DOHH2 (cell line): ENCODE measurements at regions not wholly inside any gene's neighbourhood (a gene's known extent, or its start where the extent isn't known, plus 50 kb on each side); places are given as distances from the start of the nearest gene placed in this dataset.

ENCODE experiments used
- H3F3A ChIP-seq: fragments of 200-600 bp; sonication (generic), shearing (Covaris generic); 2 replicates; pipeline ENCODE4 v1.6.0; 2016; ENCODE audit warnings: antibody characterized with exemption, mild to moderate bottlenecking; ENCODE audit not compliant: control insufficient read depth, insufficient read depth
- H3K27ac ChIP-seq: fragments of 200-600 bp; sonication (generic); 2 replicates; pipeline ENCODE4 v1.5.1; 2014; ENCODE audit warnings: low read depth, mild to moderate bottlenecking, low read length, moderate library complexity
- H3K27me3 ChIP-seq: fragments of 200-600 bp; sonication (generic); 2 replicates; pipeline ENCODE4 v1.6.1; 2014; ENCODE audit warnings: mild to moderate bottlenecking, low read length, mixed read lengths; ENCODE audit not compliant: control insufficient read depth
- H3K36me3 ChIP-seq: fragments of 200-600 bp; sonication (generic); 2 replicates; pipeline ENCODE4 v1.6.1; 2014; ENCODE audit warnings: mild to moderate bottlenecking, low read length, moderate library complexity, mixed read lengths; ENCODE audit not compliant: control insufficient read depth
- H3K4me1 ChIP-seq: fragments of 200-600 bp; sonication (generic); 2 replicates; pipeline ENCODE4 v1.6.1; 2014; ENCODE audit warnings: mild to moderate bottlenecking, low read length, mixed read lengths; ENCODE audit not compliant: control insufficient read depth
- H3K4me2 ChIP-seq: fragments of 200-600 bp; sonication (generic); 2 replicates; pipeline ENCODE4 v1.6.0; 2014; ENCODE audit warnings: mild to moderate bottlenecking, low read length, moderate library complexity
- H3K4me3 ChIP-seq: fragments of 200-600 bp; sonication (generic); 2 replicates; pipeline ENCODE4 v1.5.1; 2014; ENCODE audit warnings: mild to moderate bottlenecking, low read length, mixed read lengths
- H3K79me2 ChIP-seq: fragments of 200-600 bp; sonication (generic); 2 replicates; pipeline ENCODE4 v1.6.1; 2014; ENCODE audit warnings: mild to moderate bottlenecking, low read length, mixed read lengths; ENCODE audit not compliant: control insufficient read depth
- H3K9me2 ChIP-seq: fragments of 200-600 bp; sonication (generic); replicated peaks from 2 replicates; pipeline ENCODE4 v1.6.1; 2014; ENCODE audit warnings: mild to moderate bottlenecking, low read length, mixed read lengths; ENCODE audit not compliant: control insufficient read depth
- H3K9me3 ChIP-seq: fragments of 200-600 bp; sonication (generic); 2 replicates; pipeline ENCODE4 v1.6.1; 2014; ENCODE audit warnings: antibody characterized with exemption, low read length, mixed read lengths; ENCODE audit not compliant: control insufficient read depth, insufficient read depth
- H4K20me1 ChIP-seq: fragments of 200-600 bp; sonication (generic); 2 replicates; pipeline ENCODE4 v1.6.0; 2014; ENCODE audit warnings: low read depth, mild to moderate bottlenecking, antibody characterized with exemption, low read length, moderate library complexity; ENCODE audit not compliant: control insufficient read depth, insufficient read depth
- CTCF ChIP-seq: fragments of 200-600 bp; sonication (generic); IDR thresholded peaks from one replicate; pipeline ENCODE4 v1.5.1; 2014; ENCODE audit warnings: antibody characterized with exemption, mild to moderate bottlenecking, low read depth, low read length; ENCODE audit not compliant: poor library complexity, severe bottlenecking
- EZH2phosphoT487 ChIP-seq: fragments of 200-600 bp; sonication (generic); IDR thresholded peaks from 2 replicates; pipeline ENCODE4 v1.6.1; 2017; ENCODE audit warnings: borderline replicate concordance, mild to moderate bottlenecking, antibody characterized with exemption, low read length, moderate library complexity, mixed read lengths

GRCh38 chr12:127008755-127009403 lies 1258.1 kb upstream of the TMEM132C start:
- Histone ChIP-seq H3K4me1 (no peaks in the 10 kb centered on the region), H3F3A (no peaks in the 10 kb centered on the region), H3K4me2 (no peak overlapping the region), H3K79me2 (no peaks in the 10 kb centered on the region), H3K27ac (no peak overlapping the region), H3K4me3 (no peak overlapping the region), H3K9me3 (no peaks in the 10 kb centered on the region), H3K36me3 (no peaks in the 10 kb centered on the region), H3K27me3 (no peaks in the 10 kb centered on the region), H3K9me2 (no peaks in the 10 kb centered on the region), H4K20me1 (no peaks in the 10 kb centered on the region)
- TF ChIP-seq CTCF = no peak
- TF ChIP-seq EZH2phosphoT487 = no peak

- Histone ChIP-seq H3K4me1 (no peaks in the 10 kb centered on the region), H3K27ac (no peak overlapping the region), H3K27me3 (no peaks in the 10 kb centered on the region), H3K9me2 (no peaks in the 10 kb centered on the region), H3F3A (no peaks in the 10 kb centered on the region), H3K36me3 (no peaks in the 10 kb centered on the region), H4K20me1 (no peaks in the 10 kb centered on the region), H3K9me3 (no peaks in the 10 kb centered on the region), H3K4me2 (no peak overlapping the region), H3K4me3 (no peak overlapping the region), H3K79me2 (no peaks in the 10 kb centered on the region)
- no peak for TF ChIP-seq EZH2phosphoT487
- TF ChIP-seq CTCF = no peak
These were observed 1254.9 kb upstream of the TMEM132C start for GRCh38 chr12:127012109-127012508.

GRCh38 chr12:127013197-127013596 lies 1253.8 kb upstream of the TMEM132C start:
- no peaks in the 10 kb centered on the region for H3K4me1 ChIP-seq
- no peaks in the 10 kb centered on the region for H3F3A ChIP-seq
- H3K9me2 ChIP-seq = no peaks in the 10 kb centered on the region
- no peak overlapping the region for H3K4me3 ChIP-seq
- no peaks in the 10 kb centered on the region for H3K9me3 ChIP-seq
- H4K20me1 ChIP-seq = no peaks in the 10 kb centered on the region
- no peaks in the 10 kb centered on the region for H3K79me2 ChIP-seq
- no peaks in the 10 kb centered on the region for H3K36me3 ChIP-seq
- TF ChIP-seq CTCF (no peak), EZH2phosphoT487 (no peak)
- H3K27me3 ChIP-seq = no peaks in the 10 kb centered on the region
- no peak overlapping the region for H3K4me2 ChIP-seq
- H3K27ac ChIP-seq = no peak overlapping the region
